Endothelial cell of umbilical vein (primary cell): ENCODE measurements at regions not wholly inside any gene's neighbourhood (a gene's known extent, or its start where the extent isn't known, plus 50 kb on each side); places are given as distances from the start of the nearest gene placed in this dataset.

Experiments
- BruUV-seq: library from RNA; stranded (reverse); fragments of 400-500 nt; replicated peaks from 2 replicates; lab custom pipeline; 2021; lab: Mats Ljungman, UMichigan
- CTCF ChIA-PET: fragments of 300-600, 350-600 bp; sonication (Branson Sonifier 250); formaldehyde crosslinking; loops from one replicate; lab custom pipeline; 2021; ENCODE audit warnings: antibody characterized with exemption, inconsistent platforms; lab: Charles Lee
- POLR2A ChIA-PET: fragments of 300-600, 350-600 bp; sonication (Branson Sonifier 250); formaldehyde crosslinking; loops from one replicate; lab custom pipeline; 2021; ENCODE audit warnings: antibody characterized with exemption, inconsistent platforms; lab: Charles Lee
- DNase-seq: peaks from one replicate; pipeline ENCODE4 v3.0.0-alpha.2; 2011; ENCODE audit warnings: low read depth, low spot score
- FAIRE-seq: peaks from 2 replicates; lab custom pipeline; 2011; peaks lifted over from hg19 to GRCh38; lab: Jason Lieb, UNC
- H2AFZ ChIP-seq: 2 replicates; pipeline ENCODE4 v1.6.0; 2012; ENCODE audit warnings: low read depth, low read length, control low read depth, inconsistent platforms
- H3K27ac ChIP-seq: 2 replicates; pipeline ENCODE4 v1.5.1; 2011; ENCODE audit warnings: low read depth, mild to moderate bottlenecking, control low read depth, low read length, moderate library complexity; ENCODE audit not compliant: insufficient read depth
- H3K27me3 ChIP-seq, 2 experiments: 2 replicates each; pipeline versions ENCODE4 v1.6.0 to v1.6.1; 2011; ENCODE audit warnings: low read length in 2 of 2, mixed read lengths in 1 of 2; ENCODE audit not compliant: control insufficient read depth in 2 of 2, insufficient read depth in 2 of 2
- H3K36me3 ChIP-seq, 2 experiments: 2 replicates in 1 of 2; 3 replicates in 1 of 2; pipeline ENCODE4 v1.5.1; 2011; ENCODE audit warnings: low read length in 2 of 2, mild to moderate bottlenecking in 1 of 2, moderate library complexity in 1 of 2; ENCODE audit not compliant: control insufficient read depth in 2 of 2, insufficient read depth in 2 of 2; ENCODE audit errors: extremely low read depth in 1 of 2
- H3K4me1 ChIP-seq: 3 replicates; pipeline ENCODE4 v1.5.1; 2011; ENCODE audit warnings: mild to moderate bottlenecking, low read length; ENCODE audit not compliant: control insufficient read depth, insufficient read depth; ENCODE audit errors: extremely low read depth
- H3K4me2 ChIP-seq: 2 replicates; pipeline ENCODE4 v1.6.1; 2011; ENCODE audit warnings: low read length, control low read depth, mixed read lengths; ENCODE audit not compliant: insufficient read depth
- H3K4me3 ChIP-seq, 3 experiments: fragments of 200-600 bp in 1 of 3; sonication (generic), shearing (Covaris generic) in 1 of 3; replicated peaks in 1 of 3; 2 replicates each; pipeline ENCODE4 v1.5.1; 2011 to 2016; ENCODE audit warnings: control low read depth in 3 of 3, low read length in 3 of 3, mild to moderate bottlenecking in 2 of 3, inconsistent platforms in 1 of 3, low read depth in 1 of 3, moderate library complexity in 1 of 3; ENCODE audit not compliant: insufficient read depth in 1 of 3
- H3K79me2 ChIP-seq: 2 replicates; pipeline ENCODE4 v1.6.0; 2012; ENCODE audit warnings: low read length, inconsistent platforms; ENCODE audit not compliant: control insufficient read depth, insufficient read depth
- H3K9ac ChIP-seq: replicated peaks from 2 replicates; pipeline ENCODE3; 2011; ENCODE audit warnings: low read length, control low read depth; ENCODE audit not compliant: insufficient read depth; ENCODE audit errors: extremely low read depth
- H3K9me1 ChIP-seq: replicated peaks from 3 replicates; pipeline ENCODE4 v1.6.0; 2011; ENCODE audit warnings: mild to moderate bottlenecking, low read length; ENCODE audit not compliant: control insufficient read depth, insufficient read depth; ENCODE audit errors: extremely low read depth
- H3K9me3 ChIP-seq: replicated peaks from 2 replicates; pipeline ENCODE4 v1.5.1; 2012; ENCODE audit warnings: low read length, inconsistent platforms; ENCODE audit not compliant: control insufficient read depth, insufficient read depth
- H4K20me1 ChIP-seq: replicated peaks from 2 replicates; pipeline ENCODE3; 2011; ENCODE audit warnings: mild to moderate bottlenecking, low read length; ENCODE audit not compliant: control insufficient read depth, insufficient read depth; ENCODE audit errors: extremely low read depth
- EZH2 ChIP-seq: IDR thresholded peaks from 2 replicates; pipeline ENCODE4 v1.6.1; 2012; ENCODE audit warnings: borderline replicate concordance, low read depth, mild to moderate bottlenecking, moderate library complexity, low read length, inconsistent platforms; ENCODE audit not compliant: severe bottlenecking
- FOS ChIP-seq: IDR thresholded peaks from 2 replicates; pipeline ENCODE4 v1.6.1; 2011; ENCODE audit warnings: mild to moderate bottlenecking, low read length, moderate library complexity, borderline replicate concordance; ENCODE audit not compliant: insufficient read depth
- MYC ChIP-seq: IDR thresholded peaks from one replicate; pipeline ENCODE4 v1.6.1; 2011; ENCODE audit warnings: mild to moderate bottlenecking, low read depth, low read length
- POLR2A ChIP-seq: IDR thresholded peaks from 2 replicates; pipeline ENCODE4 v1.6.1; 2012; ENCODE audit warnings: low read depth, mild to moderate bottlenecking, control low read depth, low read length
- POLR2AphosphoS5 ChIP-seq: IDR thresholded peaks from 2 replicates; pipeline ENCODE4 v1.6.1; 2012; ENCODE audit warnings: low read depth, mild to moderate bottlenecking, control low read depth, low read length, moderate library complexity; ENCODE audit not compliant: insufficient read depth
- dilution Hi-C: fragments of 300-500 bp; cut with MboI; formaldehyde crosslinking; loops from one replicate; pipeline ENCODE4 v1.15.0; 2019; ENCODE audit warnings: low sequenced_read_pairs; ENCODE audit not compliant: extremely low pct_ligation_motif_present
- intact Hi-C: fragments of 100-400 bp; cut with micrococcal nuclease; formaldehyde crosslinking; loops from one replicate; pipeline ENCODE4 v1.10.0; 2022

GRCh38 chr1:75083848-75084514, 50.2 kb upstream of the LHX8 start:
- no peaks in the 10 kb centered on the region for H4K20me1 ChIP-seq
- H3K36me3 ChIP-seq: no peaks in the 10 kb centered on the region
- FAIRE-seq: no peak
- dilution Hi-C loops (no loop called here), intact Hi-C loops (no loop called here)
- ChIA-PET CTCF (no interaction called here), POLR2A (no interaction called here)
- H3K9me3 ChIP-seq: no peaks in the 10 kb centered on the region
- BruUV-seq: no TSS peak
- no peak overlapping the region for H3K4me3 ChIP-seq
- no peaks in the 10 kb centered on the region for H3K79me2 ChIP-seq
- H3K4me2 ChIP-seq: no peak overlapping the region
- H3K9me1 ChIP-seq: no peaks in the 10 kb centered on the region
- H3K4me1 ChIP-seq: no peaks in the 10 kb centered on the region
- TF ChIP-seq POLR2A (no peak), POLR2AphosphoS5 (no peak), EZH2 (no peak), FOS (no peak), MYC (no peak)
- no peak overlapping the region for H3K27ac ChIP-seq
- DNase-seq: no peak
- H3K9ac ChIP-seq: no peak overlapping the region
- no peaks in the 10 kb centered on the region for H3K27me3 ChIP-seq
- no peak overlapping the region for H2AFZ ChIP-seq
